ENCODE measurements at regions not wholly inside any gene's neighbourhood (a gene's known extent, or its start where the extent isn't known, plus 50 kb on each side); places are given as distances from the start of the nearest gene placed in this dataset.

- TF ChIP-seq EZH2 (IDR thresholded peaks at IDR 0.05; ENCODE audit: borderline replicate concordance, low read depth, low read length, severe bottlenecking) (no peak), CTCF (IDR thresholded peaks at IDR 0.05; ENCODE audit: borderline replicate concordance, extremely low read depth, low read length, poor library complexity, severe bottlenecking) (no peak)
Measured at GRCh38 chr2:102895376-102895775, 133.5 kb downstream of the TMEM182 start.
